MM.1S (cell line): ENCODE measurements at regions not wholly inside any gene's neighbourhood (a gene's known extent, or its start where the extent isn't known, plus 50 kb on each side); places are given as distances from the start of the nearest gene placed in this dataset.

Experiments
- CTCF ChIP-seq: fragments of 300-600 bp; sonication (generic); IDR thresholded peaks from 2 replicates; pipeline ENCODE4 v1.5.1; 2016; ENCODE audit warnings: antibody characterized with exemption, low read length, mixed read lengths
- EZH2 ChIP-seq: fragments of 300-600 bp; sonication (generic); optimal IDR thresholded peaks from 2 replicates; pipeline ENCODE3; 2017; ENCODE audit warnings: low read depth, mild to moderate bottlenecking, antibody characterized with exemption, low read length, mixed read lengths

- TF ChIP-seq EZH2: no peak
- no peak for TF ChIP-seq CTCF
Measured at GRCh38 chr1:18535391-18536210, 54.9 kb downstream of the KLHDC7A start.
